Endothelial cell of umbilical vein (primary cell): ENCODE measurements at regions not wholly inside any gene's neighbourhood (a gene's known extent, or its start where the extent isn't known, plus 50 kb on each side); places are given as distances from the start of the nearest gene placed in this dataset.

Source experiments
- EZH2 ChIP-seq: IDR thresholded peaks from 2 replicates; pipeline ENCODE4 v1.6.1; 2012; ENCODE audit warnings: borderline replicate concordance, low read depth, mild to moderate bottlenecking, moderate library complexity, low read length, inconsistent platforms; ENCODE audit not compliant: severe bottlenecking
- FOS ChIP-seq: IDR thresholded peaks from 2 replicates; pipeline ENCODE4 v1.6.1; 2011; ENCODE audit warnings: mild to moderate bottlenecking, low read length, moderate library complexity, borderline replicate concordance; ENCODE audit not compliant: insufficient read depth
- JUN ChIP-seq: IDR thresholded peaks from 2 replicates; pipeline ENCODE4 v1.6.1; 2011; ENCODE audit warnings: borderline replicate concordance, low read depth; ENCODE audit not compliant: insufficient read length, insufficient read depth
- MAX ChIP-seq: IDR thresholded peaks from 2 replicates; pipeline ENCODE4 v1.6.1; 2011; ENCODE audit not compliant: insufficient read depth, insufficient read length
- MYC ChIP-seq: IDR thresholded peaks from one replicate; pipeline ENCODE4 v1.6.1; 2011; ENCODE audit warnings: mild to moderate bottlenecking, low read depth, low read length
- POLR2A ChIP-seq: IDR thresholded peaks from 2 replicates; pipeline ENCODE4 v1.6.1; 2012; ENCODE audit warnings: low read depth, mild to moderate bottlenecking, control low read depth, low read length
- POLR2AphosphoS5 ChIP-seq: IDR thresholded peaks from 2 replicates; pipeline ENCODE4 v1.6.1; 2012; ENCODE audit warnings: low read depth, mild to moderate bottlenecking, control low read depth, low read length, moderate library complexity; ENCODE audit not compliant: insufficient read depth
- TF ChIP-seq, protein P1 (sequence below), 2 donors: IDR thresholded peaks; 1 replicate in 1 of 2; 2 replicates in 1 of 2; pipeline ENCODE4 v1.5.1; 2011; ENCODE audit warnings: low read length in 2 of 2, mild to moderate bottlenecking in 2 of 2, moderate library complexity in 2 of 2, control low read depth in 1 of 2, inconsistent platforms in 1 of 2, low read depth in 1 of 2; ENCODE audit not compliant: insufficient read depth in 1 of 2; ENCODE audit errors: extremely low read depth in 1 of 2

DNA sequence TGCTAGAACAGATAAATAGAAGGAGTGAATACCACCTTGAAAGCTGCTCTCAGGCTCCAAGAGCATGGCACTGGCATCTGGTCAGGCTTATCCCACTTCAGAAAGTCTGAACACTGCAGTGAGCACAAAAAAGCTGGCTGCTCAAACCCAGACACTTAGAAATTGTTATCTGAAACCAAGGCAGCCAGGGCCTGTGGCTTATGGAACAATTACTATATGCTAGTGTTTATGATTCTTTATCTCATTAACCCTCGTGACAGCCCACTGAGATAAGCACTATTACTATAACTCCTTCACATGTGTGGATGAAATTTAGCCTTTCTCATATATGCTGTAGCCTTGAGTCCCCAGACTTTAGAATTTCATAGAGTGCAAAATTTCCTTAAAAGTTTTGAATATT, 400.2 kb downstream of the RAB38 start:
- TF ChIP-seq POLR2A: no peak
- TF ChIP-seq, protein P1, sequence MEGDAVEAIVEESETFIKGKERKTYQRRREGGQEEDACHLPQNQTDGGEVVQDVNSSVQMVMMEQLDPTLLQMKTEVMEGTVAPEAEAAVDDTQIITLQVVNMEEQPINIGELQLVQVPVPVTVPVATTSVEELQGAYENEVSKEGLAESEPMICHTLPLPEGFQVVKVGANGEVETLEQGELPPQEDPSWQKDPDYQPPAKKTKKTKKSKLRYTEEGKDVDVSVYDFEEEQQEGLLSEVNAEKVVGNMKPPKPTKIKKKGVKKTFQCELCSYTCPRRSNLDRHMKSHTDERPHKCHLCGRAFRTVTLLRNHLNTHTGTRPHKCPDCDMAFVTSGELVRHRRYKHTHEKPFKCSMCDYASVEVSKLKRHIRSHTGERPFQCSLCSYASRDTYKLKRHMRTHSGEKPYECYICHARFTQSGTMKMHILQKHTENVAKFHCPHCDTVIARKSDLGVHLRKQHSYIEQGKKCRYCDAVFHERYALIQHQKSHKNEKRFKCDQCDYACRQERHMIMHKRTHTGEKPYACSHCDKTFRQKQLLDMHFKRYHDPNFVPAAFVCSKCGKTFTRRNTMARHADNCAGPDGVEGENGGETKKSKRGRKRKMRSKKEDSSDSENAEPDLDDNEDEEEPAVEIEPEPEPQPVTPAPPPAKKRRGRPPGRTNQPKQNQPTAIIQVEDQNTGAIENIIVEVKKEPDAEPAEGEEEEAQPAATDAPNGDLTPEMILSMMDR (IDR thresholded peaks at IDR 0.05; ENCODE audit: extremely low read depth in 1 of 2, insufficient read depth in 1 of 2, low read depth in 1 of 2, low read length in 2 of 2): no peak
- TF ChIP-seq EZH2: no peak
- TF ChIP-seq MYC: no peak
- no peak for TF ChIP-seq POLR2AphosphoS5
- no peak for TF ChIP-seq MAX
- no peak for TF ChIP-seq JUN
- no peak for TF ChIP-seq FOS
